Hepatocyte (in vitro differentiated cells): ENCODE measurements at regions not wholly inside any gene's neighbourhood (a gene's known extent, or its start where the extent isn't known, plus 50 kb on each side); places are given as distances from the start of the nearest gene placed in this dataset.

Experiments used
- DNase-seq: peaks from one replicate; pipeline ENCODE4 v3.0.0-alpha.2; 2016; ENCODE audit warnings: low spot score
- H2AFZ ChIP-seq: fragments of 200-600 bp; sonication (generic); 2 replicates; pipeline ENCODE4 v1.6.0; 2016; ENCODE audit warnings: antibody characterized with exemption, mild to moderate bottlenecking
- H3K27ac ChIP-seq: fragments of 200-600 bp; sonication (generic); 2 replicates; pipeline ENCODE4 v1.5.1; 2016; ENCODE audit warnings: mild to moderate bottlenecking
- H3K27me3 ChIP-seq: fragments of 200-600 bp; sonication (generic); 2 replicates; pipeline ENCODE4 v1.6.1; 2016
- H3K36me3 ChIP-seq: fragments of 200-600 bp; sonication (generic); replicated peaks from 2 replicates; pipeline ENCODE4 v1.5.1; 2016; ENCODE audit warnings: low read depth; ENCODE audit not compliant: insufficient read depth
- H3K4me1 ChIP-seq: fragments of 200-600 bp; sonication (generic); 2 replicates; pipeline ENCODE4 v1.5.1; 2016; ENCODE audit warnings: mild to moderate bottlenecking, moderate library complexity; ENCODE audit not compliant: insufficient read depth
- H3K4me2 ChIP-seq: fragments of 200-600 bp; sonication (generic); 2 replicates; pipeline ENCODE4 v1.6.0; 2016
- H3K4me3 ChIP-seq: fragments of 200-600 bp; sonication (generic); 2 replicates; pipeline ENCODE4 v1.5.1; 2016; ENCODE audit warnings: mild to moderate bottlenecking
- H3K79me2 ChIP-seq: fragments of 200-600 bp; sonication (generic); 2 replicates; pipeline ENCODE4 v1.6.0; 2017; ENCODE audit warnings: mild to moderate bottlenecking
- H3K9me2 ChIP-seq: fragments of 200-600 bp; sonication (generic); replicated peaks from 2 replicates; pipeline ENCODE4 v1.6.0; 2017; ENCODE audit warnings: mild to moderate bottlenecking; ENCODE audit not compliant: insufficient read depth
- H3K9me3 ChIP-seq: fragments of 200-600 bp; sonication (generic); 2 replicates; pipeline ENCODE4 v1.5.1; 2016; ENCODE audit warnings: low read depth, mild to moderate bottlenecking
- H4K20me1 ChIP-seq: fragments of 200-600 bp; sonication (generic); 2 replicates; pipeline ENCODE4 v1.6.0; 2016; ENCODE audit warnings: mild to moderate bottlenecking; ENCODE audit not compliant: insufficient read depth, poor library complexity, severe bottlenecking
- CTCF ChIP-seq: fragments of 200-600 bp; sonication (generic); IDR thresholded peaks from 2 replicates; pipeline ENCODE4 v1.5.1; 2016; ENCODE audit warnings: antibody characterized with exemption, mild to moderate bottlenecking; ENCODE audit not compliant: poor library complexity
- EZH2 ChIP-seq: fragments of 200-600 bp; sonication (generic); IDR thresholded peaks from 2 replicates; pipeline ENCODE4 v1.6.1; 2016; ENCODE audit warnings: antibody characterized with exemption, mild to moderate bottlenecking, borderline replicate concordance
- EZH2phosphoT487 ChIP-seq: fragments of 200-600 bp; sonication (generic); IDR thresholded peaks from one replicate; pipeline ENCODE4 v1.6.1; 2018; ENCODE audit warnings: antibody characterized with exemption, mild to moderate bottlenecking, low read depth, moderate library complexity; ENCODE audit not compliant: unreplicated experiment, severe bottlenecking
- WGBS: methylation state at CpG from one replicate; pipeline ENCODE4 v1.1.6; 2016; ENCODE audit warnings: low lambda C conversion rate; ENCODE audit errors: missing lambda C conversion rate; 5-methylcytosine and 5-hydroxymethylcytosine counted together

GRCh38 chr2:3951131-3951954, 248.0 kb downstream of the DCDC2C start:
- 92% methylated on average over 11 of the region's 11 CpGs for WGBS
- no peak for DNase-seq
- no peaks in the 10 kb centered on the region for H3K79me2 ChIP-seq
- H3K27me3 ChIP-seq, result no peaks in the 10 kb centered on the region
- TF ChIP-seq EZH2phosphoT487 (no peak), EZH2 (no peak), CTCF (no peak)
- no peaks in the 10 kb centered on the region for H3K9me3 ChIP-seq
- H3K4me2 ChIP-seq, result no peak overlapping the region
- H2AFZ ChIP-seq, result no peak overlapping the region
- H3K27ac ChIP-seq, result no peak overlapping the region
- H4K20me1 ChIP-seq, result no peaks in the 10 kb centered on the region
- H3K36me3 ChIP-seq, result no peaks in the 10 kb centered on the region
- H3K4me3 ChIP-seq, result no peak overlapping the region
- H3K9me2 ChIP-seq, result no peaks in the 10 kb centered on the region
- no peaks in the 10 kb centered on the region for H3K4me1 ChIP-seq

GRCh38 chr2:3952866-3953516, 249.6 kb downstream of the DCDC2C start:
- Histone ChIP-seq H3K79me2 (no peaks in the 10 kb centered on the region), H2AFZ (no peak overlapping the region), H3K4me3 (no peak overlapping the region), H3K27ac (no peak overlapping the region), H3K4me1 (no peaks in the 10 kb centered on the region), H3K36me3 (no peaks in the 10 kb centered on the region), H3K4me2 (no peak overlapping the region), H3K9me2 (no peaks in the 10 kb centered on the region), H4K20me1 (no peaks in the 10 kb centered on the region), H3K9me3 (no peaks in the 10 kb centered on the region), H3K27me3 (no peaks in the 10 kb centered on the region)
- 88% methylated on average over 11 of the region's 12 CpGs for WGBS
- DNase-seq, result no peak
- TF ChIP-seq EZH2 (no peak), EZH2phosphoT487 (no peak)

GRCh38 chr2:3954261-3954660, 250.9 kb downstream of the DCDC2C start:
- H3K36me3 ChIP-seq, result no peaks in the 10 kb centered on the region
- no peaks in the 10 kb centered on the region for H3K4me1 ChIP-seq
- no peaks in the 10 kb centered on the region for H4K20me1 ChIP-seq
- no peak overlapping the region for H2AFZ ChIP-seq
- no peaks in the 10 kb centered on the region for H3K79me2 ChIP-seq
- H3K27me3 ChIP-seq, result no peaks in the 10 kb centered on the region
- no peak overlapping the region for H3K4me2 ChIP-seq
- WGBS, result 62% methylated on average over 5 of the region's 5 CpGs
- H3K9me3 ChIP-seq, result no peaks in the 10 kb centered on the region
- H3K9me2 ChIP-seq, result no peaks in the 10 kb centered on the region
- no peak overlapping the region for H3K4me3 ChIP-seq
- TF ChIP-seq EZH2phosphoT487 (no peak), EZH2 (no peak), CTCF (no peak)
- DNase-seq, result no peak
- H3K27ac ChIP-seq, result no peak overlapping the region

- Histone ChIP-seq H3K27me3 (no peaks in the 10 kb centered on the region), H4K20me1 (no peaks in the 10 kb centered on the region), H2AFZ (no peak overlapping the region), H3K4me1 (no peaks in the 10 kb centered on the region), H3K9me2 (no peaks in the 10 kb centered on the region), H3K36me3 (no peaks in the 10 kb centered on the region), H3K9me3 (no peaks in the 10 kb centered on the region), H3K4me2 (no peak overlapping the region), H3K79me2 (no peaks in the 10 kb centered on the region), H3K4me3 (no peak overlapping the region), H3K27ac (no peak overlapping the region)
- DNase-seq, result no peak
- no peak for TF ChIP-seq CTCF
- TF ChIP-seq EZH2phosphoT487, result no peak
- TF ChIP-seq EZH2, result no peak
- WGBS, result 70% methylated on average over 8 of the region's 8 CpGs
Measured at GRCh38 chr2:3956406-3956805, 253.0 kb downstream of the DCDC2C start.
